GM12875 (cell line): ENCODE measurements at regions not wholly inside any gene's neighbourhood (a gene's known extent, or its start where the extent isn't known, plus 50 kb on each side); places are given as distances from the start of the nearest gene placed in this dataset.

Experiments
- H3K4me3 ChIP-seq: one replicate; pipeline ENCODE4 v1.5.1; 2011; ENCODE audit warnings: low read depth, low read length, control low read depth
- CTCF ChIP-seq: IDR thresholded peaks from 2 replicates; pipeline ENCODE4 v1.5.1; 2011; ENCODE audit warnings: low read depth, mild to moderate bottlenecking, control low read depth, inconsistent platforms, low read length, moderate library complexity, borderline replicate concordance; ENCODE audit not compliant: insufficient read depth

- TF ChIP-seq CTCF = no peak
Measured at GRCh38 chr13:85616275-85616674, 182.9 kb downstream of the SLITRK6 start.

GRCh38 chr13:85615031-85615430 is 184.2 kb downstream of the SLITRK6 start:
- H3K4me3 ChIP-seq = no peak overlapping the region
- TF ChIP-seq CTCF = no peak

More at GRCh38 chr13:85616275-85616674, 182.9 kb downstream of the SLITRK6 start:
- no peak overlapping the region for H3K4me3 ChIP-seq

DNA sequence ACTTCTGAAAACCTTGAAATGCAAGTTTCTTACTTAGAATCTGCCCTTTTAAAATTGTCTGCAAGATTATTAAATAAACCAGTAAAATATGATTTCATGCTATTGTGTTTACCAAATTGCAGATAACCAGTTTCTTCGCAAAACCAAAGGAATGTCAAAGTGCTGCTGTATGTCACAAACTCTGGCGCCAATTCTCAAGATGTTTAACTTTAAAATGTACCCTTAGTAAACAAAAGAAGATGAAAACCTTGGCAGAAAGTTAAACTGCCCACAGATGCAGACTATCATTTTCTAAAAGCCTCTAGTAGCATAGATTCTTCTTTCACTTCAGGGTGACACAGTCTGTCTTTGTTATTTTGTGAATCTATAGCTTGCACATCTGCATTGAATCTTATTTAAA is 189.2 kb downstream of the SLITRK6 start:
- no peak for TF ChIP-seq CTCF
- H3K4me3 ChIP-seq = no peak overlapping the region

GRCh38 chr13:85608255-85608829 is 190.9 kb downstream of the SLITRK6 start:
- H3K4me3 ChIP-seq = no peak overlapping the region
- TF ChIP-seq CTCF = no peak

- H3K4me3 ChIP-seq = no peak overlapping the region
- TF ChIP-seq CTCF = no peak
Measured at GRCh38 chr13:85603735-85604134, 195.5 kb downstream of the SLITRK6 start.

GRCh38 chr13:85601526-85601925 is 197.7 kb downstream of the SLITRK6 start:
- TF ChIP-seq CTCF = no peak
- no peak overlapping the region for H3K4me3 ChIP-seq

DNA sequence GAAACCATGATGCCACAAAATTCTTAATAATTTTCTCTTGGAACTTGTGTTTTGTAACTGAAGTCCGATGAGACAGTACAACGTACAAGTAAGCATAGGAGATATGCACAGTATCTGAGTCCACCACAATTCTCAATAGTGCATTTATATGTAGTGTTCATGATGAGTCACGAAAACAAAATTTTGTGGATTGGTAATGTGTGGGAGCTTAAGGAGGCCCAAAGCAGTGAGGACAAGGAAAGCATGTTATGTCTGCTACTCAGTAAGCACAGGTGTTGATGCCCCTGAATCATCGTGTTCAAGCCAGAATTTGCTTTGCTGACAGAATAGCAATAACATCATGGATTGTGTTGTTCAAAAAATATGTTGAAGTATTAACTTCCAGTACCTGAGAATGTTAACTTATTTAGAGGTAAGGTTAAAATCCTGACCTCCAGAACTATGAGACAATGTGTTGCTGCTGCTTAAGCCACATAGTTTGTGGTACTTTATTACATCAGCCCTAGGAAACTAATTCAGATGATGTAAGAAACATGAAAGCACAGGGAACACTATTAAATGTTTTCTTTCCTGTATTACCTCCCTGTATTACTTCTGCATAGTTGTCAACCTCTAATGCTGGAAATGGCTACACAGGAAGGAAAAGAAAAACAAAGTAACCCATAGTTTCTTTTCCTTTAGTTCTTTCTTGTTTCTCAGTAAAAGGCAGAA is 201.3 kb downstream of the SLITRK6 start:
- no peak for TF ChIP-seq CTCF
- no peak overlapping the region for H3K4me3 ChIP-seq
